ENCODE measurements at regions not wholly inside any gene's neighbourhood (a gene's known extent, or its start where the extent isn't known, plus 50 kb on each side); places are given as distances from the start of the nearest gene placed in this dataset.
"Not testable (repeated sequence)": the region's sequence is repeated elsewhere in the genome, so short reads cannot be mapped to it uniquely, and the experiment has no call there.

GRCh38 chr3:101133652-101134051 is 140.4 kb upstream of the ABI3BP start:
- no peak for FAIRE-seq
- no peak for DNase-seq (ENCODE audit: low read depth, low spot score)
- BruUV-seq (replicated peaks): no TSS peak

GRCh38 chr3:101133197-101133596 is 140.0 kb upstream of the ABI3BP start:
- DNase-seq (ENCODE audit: low read depth, low spot score); BruUV-seq (replicated peaks); POLR2A ChIA-PET; H3K4me2 ChIP-seq (ENCODE audit: insufficient read depth, low read length); H4K20me1 ChIP-seq (replicated peaks; ENCODE audit: control insufficient read depth, extremely low read depth, insufficient read depth, low read length); H3K9ac ChIP-seq (replicated peaks; ENCODE audit: extremely low read depth, insufficient read depth, low read length); H3K36me3 ChIP-seq (ENCODE audit: control insufficient read depth in 2 of 2, extremely low read depth in 1 of 2, insufficient read depth in 2 of 2, low read length in 2 of 2); H3K27ac ChIP-seq (ENCODE audit: insufficient read depth, low read depth, low read length); FAIRE-seq; H3K27me3 ChIP-seq (ENCODE audit: control insufficient read depth in 2 of 2, insufficient read depth in 2 of 2, low read length in 2 of 2); H3K9me1 ChIP-seq (replicated peaks; ENCODE audit: control insufficient read depth, extremely low read depth, insufficient read depth, low read length); H2AFZ ChIP-seq (ENCODE audit: low read depth, low read length); H3K79me2 ChIP-seq (ENCODE audit: control insufficient read depth, insufficient read depth, low read length); intact Hi-C loops (cut with micrococcal nuclease); H3K9me3 ChIP-seq (replicated peaks; ENCODE audit: control insufficient read depth, insufficient read depth, low read length); H3K4me3 ChIP-seq (replicated peaks in 1 of 3; ENCODE audit: insufficient read depth in 1 of 3, low read depth in 1 of 3, low read length in 3 of 3); dilution Hi-C loops (cut with MboI; ENCODE audit: extremely low pct_ligation_motif_present, low sequenced_read_pairs): not testable (repeated sequence)
- peaks cover 10% of the 10 kb centered on the region for H3K4me1 ChIP-seq (ENCODE audit: control insufficient read depth, extremely low read depth, insufficient read depth, low read length)
- CTCF ChIA-PET: interaction anchor here (1.0 kb wide), 1 partner anchor 1290 kb away, joined by 3 read pairs; no protein-coding TSS in a partner anchor

More at GRCh38 chr3:101133652-101134051, 140.4 kb upstream of the ABI3BP start:
- H3K4me2 ChIP-seq (ENCODE audit: insufficient read depth, low read length): no peak overlapping the region
- dilution Hi-C loops (cut with MboI; ENCODE audit: extremely low pct_ligation_motif_present, low sequenced_read_pairs) (no loop called here), intact Hi-C loops (cut with micrococcal nuclease) (no loop called here)
- no peaks in the 10 kb centered on the region for H3K36me3 ChIP-seq (ENCODE audit: control insufficient read depth in 2 of 2, extremely low read depth in 1 of 2, insufficient read depth in 2 of 2, low read length in 2 of 2)
- H3K9me1 ChIP-seq (replicated peaks; ENCODE audit: control insufficient read depth, extremely low read depth, insufficient read depth, low read length): no peaks in the 10 kb centered on the region
- H3K4me1 ChIP-seq (ENCODE audit: control insufficient read depth, extremely low read depth, insufficient read depth, low read length): peaks cover 6% of the 10 kb centered on the region
- POLR2A ChIA-PET: no interaction called here
- no peaks in the 10 kb centered on the region for H3K79me2 ChIP-seq (ENCODE audit: control insufficient read depth, insufficient read depth, low read length)
- H3K27me3 ChIP-seq (ENCODE audit: control insufficient read depth in 2 of 2, insufficient read depth in 2 of 2, low read length in 2 of 2): no peaks in the 10 kb centered on the region
- H3K9ac ChIP-seq (replicated peaks; ENCODE audit: extremely low read depth, insufficient read depth, low read length): no peak overlapping the region
- CTCF ChIA-PET: interaction anchor here (1.0 to 1.1 kb wide), 2 partner anchors 62 to 1291 kb away, joined by 3 to 4 read pairs; no protein-coding TSS in a partner anchor
- no peak overlapping the region for H3K4me3 ChIP-seq (replicated peaks in 1 of 3; ENCODE audit: insufficient read depth in 1 of 3, low read depth in 1 of 3, low read length in 3 of 3)
- TF ChIP-seq POLR2A (IDR thresholded peaks at IDR 0.05; ENCODE audit: low read depth, low read length): no peak
- no peak for TF ChIP-seq GATA2 (IDR thresholded peaks at IDR 0.05; ENCODE audit: insufficient read depth, insufficient read length, low read depth, low read length)
- no peak for TF ChIP-seq FOS (IDR thresholded peaks at IDR 0.05; ENCODE audit: borderline replicate concordance, insufficient read depth, low read length)
- TF ChIP-seq EZH2 (IDR thresholded peaks at IDR 0.05; ENCODE audit: borderline replicate concordance, low read depth, low read length, severe bottlenecking): no peak
- no peak for TF ChIP-seq JUN (IDR thresholded peaks at IDR 0.05; ENCODE audit: borderline replicate concordance, insufficient read depth, insufficient read length, low read depth)
- TF ChIP-seq MAX (IDR thresholded peaks at IDR 0.05; ENCODE audit: insufficient read depth, insufficient read length): no peak
- no peaks in the 10 kb centered on the region for H3K9me3 ChIP-seq (replicated peaks; ENCODE audit: control insufficient read depth, insufficient read depth, low read length)
- no peaks in the 10 kb centered on the region for H4K20me1 ChIP-seq (replicated peaks; ENCODE audit: control insufficient read depth, extremely low read depth, insufficient read depth, low read length)
- H3K27ac ChIP-seq (ENCODE audit: insufficient read depth, low read depth, low read length): no peak overlapping the region
- no peak overlapping the region for H2AFZ ChIP-seq (ENCODE audit: low read depth, low read length)
